ENCODE measurements at regions not wholly inside any gene's neighbourhood (a gene's known extent, or its start where the extent isn't known, plus 50 kb on each side); places are given as distances from the start of the nearest gene placed in this dataset.

DNA sequence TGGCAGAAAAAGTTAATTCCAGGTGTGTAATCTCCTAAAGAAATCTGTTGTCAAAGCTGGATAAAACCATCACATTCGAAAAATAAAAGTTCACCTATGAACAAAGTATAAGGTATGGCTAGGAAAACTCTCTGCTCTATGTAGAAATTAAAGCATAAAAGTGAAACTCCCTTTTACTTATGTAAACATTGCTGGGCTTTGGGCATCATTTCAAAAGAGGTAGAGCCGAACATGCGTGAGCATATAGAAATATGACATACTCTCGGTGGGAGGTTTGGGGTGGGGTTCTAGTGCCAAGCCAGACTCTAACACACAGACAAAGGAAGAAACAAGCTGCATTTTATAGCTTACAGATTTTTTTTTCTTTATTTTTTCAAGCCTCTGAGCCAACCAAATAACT lies 306.8 kb upstream of the ATP11B start:
- H3K36me3 Mint-ChIP-seq (ENCODE audit: low read depth, unreplicated experiment) = no peaks in the 10 kb centered on the region
- H3K27ac Mint-ChIP-seq (ENCODE audit: unreplicated experiment) = peak overlapping the region; percentile 34
- no peak overlapping the region for H3K4me3 Mint-ChIP-seq (ENCODE audit: unreplicated experiment)

GRCh38 chr3:182487143-182487542 lies 306.2 kb upstream of the ATP11B start:
- no peak for FAIRE-seq
- Mint-ChIP-seq H3K4me3 (ENCODE audit: unreplicated experiment) (no peak overlapping the region), H3K27ac (ENCODE audit: unreplicated experiment) (no peak overlapping the region), H3K27me3 (ENCODE audit: low read depth, unreplicated experiment) (no peaks in the 10 kb centered on the region), H3K4me1 (ENCODE audit: low read depth, unreplicated experiment) (no peaks in the 10 kb centered on the region), H3K36me3 (ENCODE audit: low read depth, unreplicated experiment) (no peaks in the 10 kb centered on the region), H3K9me3 (ENCODE audit: unreplicated experiment) (no peaks in the 10 kb centered on the region)
- no peaks in the 10 kb centered on the region for H4K20me1 ChIP-seq (ENCODE audit: insufficient read depth, low read length)
- TF ChIP-seq EZH2 (IDR thresholded peaks at IDR 0.05; ENCODE audit: insufficient read depth, low read length) = no peak
- TF ChIP-seq, protein P1, sequence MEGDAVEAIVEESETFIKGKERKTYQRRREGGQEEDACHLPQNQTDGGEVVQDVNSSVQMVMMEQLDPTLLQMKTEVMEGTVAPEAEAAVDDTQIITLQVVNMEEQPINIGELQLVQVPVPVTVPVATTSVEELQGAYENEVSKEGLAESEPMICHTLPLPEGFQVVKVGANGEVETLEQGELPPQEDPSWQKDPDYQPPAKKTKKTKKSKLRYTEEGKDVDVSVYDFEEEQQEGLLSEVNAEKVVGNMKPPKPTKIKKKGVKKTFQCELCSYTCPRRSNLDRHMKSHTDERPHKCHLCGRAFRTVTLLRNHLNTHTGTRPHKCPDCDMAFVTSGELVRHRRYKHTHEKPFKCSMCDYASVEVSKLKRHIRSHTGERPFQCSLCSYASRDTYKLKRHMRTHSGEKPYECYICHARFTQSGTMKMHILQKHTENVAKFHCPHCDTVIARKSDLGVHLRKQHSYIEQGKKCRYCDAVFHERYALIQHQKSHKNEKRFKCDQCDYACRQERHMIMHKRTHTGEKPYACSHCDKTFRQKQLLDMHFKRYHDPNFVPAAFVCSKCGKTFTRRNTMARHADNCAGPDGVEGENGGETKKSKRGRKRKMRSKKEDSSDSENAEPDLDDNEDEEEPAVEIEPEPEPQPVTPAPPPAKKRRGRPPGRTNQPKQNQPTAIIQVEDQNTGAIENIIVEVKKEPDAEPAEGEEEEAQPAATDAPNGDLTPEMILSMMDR (IDR thresholded peaks at IDR 0.05; ENCODE audit: insufficient read depth, low read depth, low read length) = no peak
- H2AFZ ChIP-seq (ENCODE audit: low read depth, low read length) = no peak overlapping the region
- no peaks in the 10 kb centered on the region for H3K4me1 ChIP-seq (ENCODE audit: insufficient read depth, low read length)
- no peaks in the 10 kb centered on the region for H3K9me3 ChIP-seq (ENCODE audit: insufficient read depth, low read depth, low read length)
- H3K27ac ChIP-seq (ENCODE audit: low read depth, low read length) = no peak overlapping the region
- no peaks in the 10 kb centered on the region for H3K36me3 ChIP-seq (ENCODE audit: insufficient read depth, low read length)
- no peak overlapping the region for H3K4me2 ChIP-seq (ENCODE audit: low read length)
- H3K79me2 ChIP-seq (ENCODE audit: insufficient read depth, low read length) = no peaks in the 10 kb centered on the region
- H3K9ac ChIP-seq (ENCODE audit: low read length) = no peak overlapping the region
- H3K27me3 ChIP-seq (ENCODE audit: insufficient read depth, low read length) = no peaks in the 10 kb centered on the region
- no peak for DNase-seq (ENCODE audit: low read depth)
- no peak overlapping the region for H3K4me3 ChIP-seq (ENCODE audit: insufficient read depth, low read depth, low read length)

More for the DNA sequence above, 306.8 kb upstream of the ATP11B start:
- DNase-seq (ENCODE audit: low read depth) = no peak
- Histone ChIP-seq H3K9me3 (ENCODE audit: insufficient read depth, low read depth, low read length) (no peaks in the 10 kb centered on the region), H3K9ac (ENCODE audit: low read length) (no peak overlapping the region), H3K4me1 (ENCODE audit: insufficient read depth, low read length) (no peaks in the 10 kb centered on the region), H3K79me2 (ENCODE audit: insufficient read depth, low read length) (no peaks in the 10 kb centered on the region), H3K4me2 (ENCODE audit: low read length) (no peak overlapping the region), H3K27me3 (ENCODE audit: insufficient read depth, low read length) (no peaks in the 10 kb centered on the region), H4K20me1 (ENCODE audit: insufficient read depth, low read length) (no peaks in the 10 kb centered on the region), H3K36me3 (ENCODE audit: insufficient read depth, low read length) (no peaks in the 10 kb centered on the region), H3K4me3 (ENCODE audit: insufficient read depth, low read depth, low read length) (no peak overlapping the region), H2AFZ (ENCODE audit: low read depth, low read length) (no peak overlapping the region), H3K27ac (ENCODE audit: low read depth, low read length) (no peak overlapping the region)
- Mint-ChIP-seq H3K27me3 (ENCODE audit: low read depth, unreplicated experiment) (no peaks in the 10 kb centered on the region), H3K4me1 (ENCODE audit: low read depth, unreplicated experiment) (no peaks in the 10 kb centered on the region), H3K9me3 (ENCODE audit: unreplicated experiment) (no peaks in the 10 kb centered on the region)
- TF ChIP-seq EZH2 (IDR thresholded peaks at IDR 0.05; ENCODE audit: insufficient read depth, low read length) = no peak
- TF ChIP-seq, protein P1 (IDR thresholded peaks at IDR 0.05; ENCODE audit: insufficient read depth, low read depth, low read length) = no peak
- no peak for FAIRE-seq

DNA sequence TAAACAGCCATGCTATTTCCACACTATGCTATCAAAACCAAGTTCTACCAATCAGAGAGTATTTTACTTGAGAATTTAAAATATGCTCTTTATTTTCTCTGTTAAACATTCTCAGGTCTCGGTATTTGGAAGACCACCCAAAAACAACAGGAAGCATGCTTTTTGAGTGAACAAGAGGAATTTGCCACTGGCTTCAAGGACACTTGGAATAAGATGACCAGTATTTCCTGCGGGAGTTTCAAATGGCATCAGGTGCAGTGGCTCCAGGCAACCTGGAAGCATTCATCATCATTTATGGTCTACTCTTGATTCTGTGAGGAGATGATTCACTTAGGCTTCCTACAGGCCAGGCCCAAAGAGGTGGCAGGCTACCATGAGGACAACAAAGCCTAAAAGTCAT lies 305.7 kb upstream of the ATP11B start:
- H3K4me1 Mint-ChIP-seq (ENCODE audit: low read depth, unreplicated experiment) = no peaks in the 10 kb centered on the region

More for the DNA sequence above, 305.7 kb upstream of the ATP11B start:
- Histone ChIP-seq H3K27me3 (ENCODE audit: insufficient read depth, low read length) (no peaks in the 10 kb centered on the region), H3K9ac (ENCODE audit: low read length) (no peak overlapping the region), H2AFZ (ENCODE audit: low read depth, low read length) (no peak overlapping the region), H3K79me2 (ENCODE audit: insufficient read depth, low read length) (no peaks in the 10 kb centered on the region), H3K36me3 (ENCODE audit: insufficient read depth, low read length) (no peaks in the 10 kb centered on the region), H3K9me3 (ENCODE audit: insufficient read depth, low read depth, low read length) (no peaks in the 10 kb centered on the region), H3K4me2 (ENCODE audit: low read length) (no peak overlapping the region), H3K4me1 (ENCODE audit: insufficient read depth, low read length) (no peaks in the 10 kb centered on the region), H4K20me1 (ENCODE audit: insufficient read depth, low read length) (no peaks in the 10 kb centered on the region), H3K27ac (ENCODE audit: low read depth, low read length) (no peak overlapping the region), H3K4me3 (ENCODE audit: insufficient read depth, low read depth, low read length) (no peak overlapping the region)
- H3K27ac Mint-ChIP-seq (ENCODE audit: unreplicated experiment) = no peak overlapping the region
- no peak for TF ChIP-seq EZH2 (IDR thresholded peaks at IDR 0.05; ENCODE audit: insufficient read depth, low read length)
- TF ChIP-seq, protein P1 (IDR thresholded peaks at IDR 0.05; ENCODE audit: insufficient read depth, low read depth, low read length) = no peak
- H3K9me3 Mint-ChIP-seq (ENCODE audit: unreplicated experiment) = no peaks in the 10 kb centered on the region
- H3K4me3 Mint-ChIP-seq (ENCODE audit: unreplicated experiment) = no peak overlapping the region
- H3K27me3 Mint-ChIP-seq (ENCODE audit: low read depth, unreplicated experiment) = no peaks in the 10 kb centered on the region
- FAIRE-seq = no peak
- H3K36me3 Mint-ChIP-seq (ENCODE audit: low read depth, unreplicated experiment) = no peaks in the 10 kb centered on the region
- no peak for DNase-seq (ENCODE audit: low read depth)

All from astrocyte (in vitro differentiated cells and primary cell).